Fibroblast of lung (primary cell): ENCODE measurements at regions not wholly inside any gene's neighbourhood (a gene's known extent, or its start where the extent isn't known, plus 50 kb on each side); places are given as distances from the start of the nearest gene placed in this dataset.

ENCODE experiments used
- CTCF ChIP-seq, 2 donors: IDR thresholded peaks in 1 of 2; conservative IDR thresholded peaks in 1 of 2; 1 replicate in 1 of 2; 2 replicates in 1 of 2; pipeline ENCODE4 v1.5.1; 2011 to 2012; ENCODE audit warnings: low read length in 2 of 2, control low read depth in 1 of 2, inconsistent platforms in 1 of 2, low read depth in 1 of 2, mild to moderate bottlenecking in 1 of 2
- EZH2 ChIP-seq: IDR thresholded peaks from 2 replicates; pipeline ENCODE4 v1.5.1; 2012; ENCODE audit warnings: low read length, control low read depth, mild to moderate bottlenecking; ENCODE audit errors: missing control alignments

DNA sequence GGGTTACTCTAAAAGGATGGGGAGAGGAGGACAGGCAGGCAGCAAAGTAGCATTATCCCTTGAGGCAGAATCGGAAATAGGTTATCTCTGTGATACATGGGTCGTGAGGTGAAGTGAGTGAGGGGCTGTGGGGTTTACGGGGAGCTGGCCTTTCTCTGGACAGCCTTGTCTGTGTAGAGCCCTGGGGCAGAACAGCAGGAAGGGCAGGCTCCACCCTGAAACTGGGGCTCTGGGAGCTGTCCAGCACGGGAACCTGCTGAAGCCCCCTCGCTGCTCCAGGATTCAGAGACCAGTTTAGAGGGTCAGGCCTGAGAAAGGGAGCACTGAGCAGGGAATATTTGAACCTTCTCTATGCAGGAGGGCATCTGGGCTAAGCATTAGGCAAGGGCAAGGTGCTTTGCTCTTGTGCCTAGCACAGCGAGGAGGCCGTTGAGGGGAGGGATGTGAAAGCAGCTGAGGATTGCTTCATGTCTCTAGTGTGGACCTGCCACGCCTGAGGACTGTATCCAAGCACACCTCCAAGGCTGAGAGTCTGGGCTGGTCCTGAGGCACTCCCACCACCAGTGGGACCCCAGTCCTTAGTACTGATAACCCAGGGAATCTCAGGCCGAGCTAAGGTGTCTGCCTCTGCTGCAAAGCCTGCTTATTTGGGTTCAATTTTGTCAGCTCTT lies 55.8 kb downstream of the NAV1 start:
- TF ChIP-seq CTCF (conservative IDR thresholded peaks at IDR 0.05 in 1 of 2, IDR thresholded peaks at IDR 0.05 in 1 of 2; ENCODE audit: low read depth in 1 of 2, low read length in 2 of 2) (no peak), EZH2 (no peak)
